Small intestine (tissue), 7 donors: ENCODE measurements at regions not wholly inside any gene's neighbourhood (a gene's known extent, or its start where the extent isn't known, plus 50 kb on each side); places are given as distances from the start of the nearest gene placed in this dataset.

ENCODE experiments used
- DNase-seq, 2 donors: peaks; one replicate each; pipeline versions ENCODE4 v3.0.0 to v3.0.0-alpha.2; 2013
- FAIRE-seq: peaks from 2 replicates; lab custom pipeline; 2012; peaks lifted over from hg19 to GRCh38; lab: Jason Lieb, UNC
- H3K27ac ChIP-seq, 3 donors: one replicate each; pipeline ENCODE4 v1.5.1; 2013; ENCODE audit warnings: low read length in 2 of 3, mild to moderate bottlenecking in 2 of 3, control low read depth in 1 of 3, inconsistent platforms in 1 of 3, low read depth in 1 of 3, moderate library complexity in 1 of 3
- H3K27me3 ChIP-seq, 3 donors: one replicate each; pipeline ENCODE4 v1.6.1; 2013; ENCODE audit warnings: low read length in 3 of 3, inconsistent platforms in 1 of 3; ENCODE audit not compliant: control insufficient read depth in 3 of 3, insufficient read depth in 3 of 3
- H3K36me3 ChIP-seq, 3 donors: one replicate each; pipeline ENCODE4 v1.6.1; 2013; ENCODE audit warnings: low read length in 3 of 3, inconsistent platforms in 1 of 3, low read depth in 1 of 3, mild to moderate bottlenecking in 1 of 3, moderate library complexity in 1 of 3; ENCODE audit not compliant: control insufficient read depth in 3 of 3, insufficient read depth in 2 of 3
- H3K4me1 ChIP-seq, 3 donors: one replicate each; pipeline ENCODE4 v1.6.1; 2013; ENCODE audit warnings: low read length in 2 of 3, inconsistent platforms in 1 of 3, low read depth in 1 of 3, mild to moderate bottlenecking in 1 of 3, moderate library complexity in 1 of 3; ENCODE audit not compliant: control insufficient read depth in 3 of 3, insufficient read depth in 2 of 3
- H3K4me3 ChIP-seq, 3 donors: one replicate each; pipeline ENCODE4 v1.5.1; 2013; ENCODE audit warnings: low read length in 3 of 3, control low read depth in 1 of 3, inconsistent platforms in 1 of 3, low read depth in 1 of 3, mild to moderate bottlenecking in 1 of 3, moderate library complexity in 1 of 3
- H3K9me3 ChIP-seq, 2 donors: one replicate each; pipeline ENCODE4 v1.6.1; 2013; ENCODE audit warnings: low read depth in 1 of 2, low read length in 1 of 2; ENCODE audit not compliant: control insufficient read depth in 2 of 2, insufficient read depth in 1 of 2
- WGBS, 3 donors: extraction: QIAGEN DNeasy Blood & Tissue Kit; methylation state at CpG; one replicate each; pipeline ENCODE4 v1.1.7; 2013; 5-methylcytosine and 5-hydroxymethylcytosine counted together
- donor health status: healthy with polysubstance abuse.
- donor health status: control.
- donor health status: control.
- donor health status: Bipolar disorder and iron deficiency.
- donor health status: healthy.

- no peaks in the 10 kb centered on the region for H3K9me3 ChIP-seq
- no peak overlapping the region for H3K4me3 ChIP-seq
- no peak for FAIRE-seq
- WGBS, 3 donors = 19 to 50% (median 38%) methylated on average over 5 of the region's 5 CpGs
- H3K4me1 ChIP-seq = peaks cover 0 to 21% (median 0%) of the 10 kb centered on the region in 3 donors
- no peak for DNase-seq
- H3K27ac ChIP-seq = no peak overlapping the region
- H3K36me3 ChIP-seq = no peaks in the 10 kb centered on the region
- no peaks in the 10 kb centered on the region for H3K27me3 ChIP-seq
Observed at GRCh38 chr10:121339114-121339513, 259.1 kb downstream of the FGFR2 start.

- no peak for FAIRE-seq
- Histone ChIP-seq H3K4me3 (no peak overlapping the region), H3K9me3 (no peaks in the 10 kb centered on the region), H3K27ac (no peak overlapping the region), H3K36me3 (no peaks in the 10 kb centered on the region), H3K4me1 (peaks cover 0 to 21% (median 0%) of the 10 kb centered on the region in 3 donors), H3K27me3 (no peaks in the 10 kb centered on the region)
- WGBS, 3 donors = 36 to 45% (median 44%) methylated on average over 7 of the region's 7 CpGs
- DNase-seq = no peak
Observed at GRCh38 chr10:121340271-121340831, 257.9 kb downstream of the FGFR2 start.

GRCh38 chr10:121351540-121351939 lies 246.7 kb downstream of the FGFR2 start:
- H3K9me3 ChIP-seq = peaks cover 0 to 9% of the 10 kb centered on the region in 2 donors
- FAIRE-seq (no peak), DNase-seq (no peak)
- H3K27me3 ChIP-seq = no peaks in the 10 kb centered on the region
- no peak overlapping the region for H3K4me3 ChIP-seq
- 93 to 94% (median 93%) methylated on average over 5 of the region's 5 CpGs for WGBS, 3 donors
- H3K27ac ChIP-seq = no peak overlapping the region
- no peaks in the 10 kb centered on the region for H3K36me3 ChIP-seq
- H3K4me1 ChIP-seq = no peaks in the 10 kb centered on the region

GRCh38 chr10:121352231-121352855 lies 245.9 kb downstream of the FGFR2 start:
- no peaks in the 10 kb centered on the region for H3K27me3 ChIP-seq
- H3K27ac ChIP-seq = no peak overlapping the region
- H3K4me3 ChIP-seq = no peak overlapping the region
- DNase-seq (no peak), FAIRE-seq (no peak)
- no peaks in the 10 kb centered on the region for H3K4me1 ChIP-seq
- no peaks in the 10 kb centered on the region for H3K36me3 ChIP-seq
- 68 to 83% (median 68%) methylated on average over 7 of the region's 7 CpGs for WGBS, 3 donors
- peaks cover 0 to 9% of the 10 kb centered on the region in 2 donors for H3K9me3 ChIP-seq

GRCh38 chr10:121355161-121355560 lies 243.1 kb downstream of the FGFR2 start:
- no peak overlapping the region for H3K27ac ChIP-seq
- no peaks in the 10 kb centered on the region for H3K36me3 ChIP-seq
- no peak for DNase-seq
- 78 to 85% (median 82%) methylated on average over 6 of the region's 6 CpGs for WGBS, 3 donors
- H3K4me3 ChIP-seq = no peak overlapping the region
- peaks cover 0 to 3% (median 0%) of the 10 kb centered on the region in 3 donors for H3K4me1 ChIP-seq
- peaks cover 0 to 9% of the 10 kb centered on the region in 2 donors for H3K9me3 ChIP-seq
- H3K27me3 ChIP-seq = no peaks in the 10 kb centered on the region
- FAIRE-seq = no peak

- no peak for FAIRE-seq
- DNase-seq = no peak
- Histone ChIP-seq H3K27ac (no peak overlapping the region), H3K4me1 (peaks cover 0 to 3% (median 0%) of the 10 kb centered on the region in 3 donors), H3K27me3 (no peaks in the 10 kb centered on the region), H3K4me3 (no peak overlapping the region), H3K36me3 (no peaks in the 10 kb centered on the region), H3K9me3 (peaks cover 0 to 9% of the 10 kb centered on the region in 2 donors)
- WGBS, 3 donors = 83 to 93% (median 87%) methylated on average over 2 of the region's 2 CpGs
Observed at GRCh38 chr10:121356183-121356582, 242.1 kb downstream of the FGFR2 start.

GRCh38 chr10:121357401-121357800 lies 240.8 kb downstream of the FGFR2 start:
- no peaks in the 10 kb centered on the region for H3K36me3 ChIP-seq
- no peak overlapping the region for H3K27ac ChIP-seq
- H3K27me3 ChIP-seq = no peaks in the 10 kb centered on the region
- 67 to 70% (median 68%) methylated on average over 6 of the region's 6 CpGs for WGBS, 3 donors
- FAIRE-seq = no peak
- no peak overlapping the region for H3K4me3 ChIP-seq
- H3K9me3 ChIP-seq = peaks cover 0 to 9% of the 10 kb centered on the region in 2 donors
- peaks cover 0 to 3% (median 0%) of the 10 kb centered on the region in 3 donors for H3K4me1 ChIP-seq
- DNase-seq = peak in 1 of 2 donors; percentile 61

GRCh38 chr10:121362026-121362425 lies 236.2 kb downstream of the FGFR2 start:
- Histone ChIP-seq H3K27ac (no peak overlapping the region), H3K9me3 (no peaks in the 10 kb centered on the region), H3K4me1 (peaks cover 0 to 3% (median 0%) of the 10 kb centered on the region in 3 donors), H3K4me3 (no peak overlapping the region), H3K27me3 (no peaks in the 10 kb centered on the region), H3K36me3 (no peaks in the 10 kb centered on the region)
- WGBS, 3 donors = 87 to 92% (median 87%) methylated on average over 5 of the region's 5 CpGs
- FAIRE-seq (no peak), DNase-seq (no peak)
